ENCODE measurements at regions not wholly inside any gene's neighbourhood (a gene's known extent, or its start where the extent isn't known, plus 50 kb on each side); places are given as distances from the start of the nearest gene placed in this dataset.
"Not testable (repeated sequence)": the region's sequence is repeated elsewhere in the genome, so short reads cannot be mapped to it uniquely, and the experiment has no call there.

DNA sequence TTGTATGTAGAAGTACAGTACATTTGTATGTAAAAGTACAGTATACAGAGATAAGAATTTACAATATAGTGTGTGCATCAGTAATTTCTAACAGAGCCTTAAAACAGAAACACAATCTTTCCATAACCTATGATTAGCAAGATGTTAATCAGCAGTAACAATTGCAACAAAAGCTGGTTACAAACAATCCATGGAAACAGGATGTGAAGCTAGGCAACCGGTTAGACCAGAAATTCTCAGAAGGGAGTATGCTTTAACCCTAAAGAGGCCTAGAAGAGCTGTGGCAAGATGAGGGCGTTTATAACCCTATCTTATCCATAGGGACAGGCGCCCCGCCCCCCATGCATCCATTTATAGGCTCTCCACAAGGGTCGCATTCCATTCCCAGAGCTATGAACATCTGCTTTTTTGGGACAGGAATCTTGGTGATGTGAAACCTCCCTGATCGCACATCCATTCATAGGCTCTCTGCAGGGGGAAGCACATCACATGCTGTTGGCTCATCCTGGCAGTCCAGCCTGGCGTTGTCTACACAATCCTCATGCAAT lies 180.3 kb downstream of the PDGFRA start:
- DNase-seq, result not testable (repeated sequence)

DNA sequence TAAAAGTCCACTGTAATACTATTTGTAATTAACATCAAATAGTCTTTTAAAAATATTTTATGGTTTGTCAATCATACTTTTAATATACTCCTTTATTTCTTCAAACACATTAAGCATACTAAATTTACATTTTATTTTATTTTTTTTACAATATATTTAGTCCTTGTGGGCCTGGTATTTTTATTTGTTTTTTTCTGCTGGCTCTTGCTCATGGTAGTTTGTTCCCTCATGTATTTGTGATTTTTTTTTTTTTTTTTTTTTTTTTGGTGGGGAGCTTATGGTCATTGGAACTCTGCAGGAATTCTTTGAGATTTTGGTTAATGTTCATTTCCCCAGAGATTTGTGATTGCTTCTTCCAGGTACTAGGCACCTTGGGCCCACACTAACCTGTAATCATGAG lies 185.5 kb downstream of the PDGFRA start:
- no peak for DNase-seq

DNA sequence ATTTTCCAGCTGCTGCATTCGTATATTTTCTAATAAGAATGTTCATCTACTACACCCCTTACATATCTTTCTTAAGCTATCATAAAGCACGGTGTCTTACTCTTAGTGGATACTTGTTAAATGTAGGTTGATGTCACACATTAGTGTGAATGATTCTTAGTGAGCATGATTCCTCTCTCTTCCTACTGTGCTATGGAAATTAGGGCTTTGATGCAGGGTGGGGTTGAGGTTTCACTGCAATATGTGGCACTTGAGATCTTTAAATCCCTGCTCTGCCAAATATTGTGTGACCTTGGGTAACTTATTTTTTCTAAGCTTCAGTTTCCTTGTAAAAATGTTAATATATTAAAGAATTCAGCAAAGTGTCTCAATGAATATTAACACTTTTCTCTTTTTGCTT lies 188.4 kb downstream of the PDGFRA start:
- DNase-seq, result no peak

DNA sequence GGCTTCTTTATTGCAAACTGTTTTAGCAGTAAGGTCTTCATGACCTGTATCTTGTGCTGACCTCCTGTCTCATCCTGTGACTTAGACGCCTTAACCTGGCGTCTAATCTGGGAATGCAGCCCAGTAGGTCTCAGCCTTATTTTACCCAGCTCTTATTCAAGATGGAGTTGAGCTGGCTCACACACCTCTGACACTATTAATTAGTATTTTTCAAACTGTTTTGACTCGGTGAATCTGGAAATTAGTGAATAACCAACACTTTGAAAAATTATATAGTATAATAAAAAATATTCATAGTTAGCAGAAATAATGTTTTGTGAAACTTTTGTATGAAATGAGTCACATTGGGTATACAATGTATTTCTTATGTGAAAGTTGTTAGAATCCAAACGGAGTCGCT lies 189.4 kb downstream of the PDGFRA start:
- no peak for DNase-seq

DNA sequence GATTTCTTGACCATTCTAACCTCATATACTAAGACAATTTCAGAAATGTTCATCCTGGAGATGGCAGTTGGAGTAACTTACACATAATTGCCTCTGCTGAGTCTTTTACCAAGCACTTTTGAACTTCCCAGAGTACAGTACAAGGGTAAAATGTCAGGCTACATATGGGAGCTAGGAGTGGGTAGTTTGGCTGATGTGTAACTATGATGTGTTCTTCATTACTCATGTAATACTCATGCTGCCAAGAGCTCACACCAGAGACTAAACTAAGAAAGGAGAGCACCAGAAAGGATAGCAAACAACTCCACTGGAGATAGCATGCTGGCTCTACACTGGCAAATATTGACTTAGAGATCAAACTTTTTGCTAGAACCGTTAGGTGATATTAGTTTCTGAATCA lies 194.0 kb downstream of the PDGFRA start:
- peak; percentile 56 for DNase-seq

DNA sequence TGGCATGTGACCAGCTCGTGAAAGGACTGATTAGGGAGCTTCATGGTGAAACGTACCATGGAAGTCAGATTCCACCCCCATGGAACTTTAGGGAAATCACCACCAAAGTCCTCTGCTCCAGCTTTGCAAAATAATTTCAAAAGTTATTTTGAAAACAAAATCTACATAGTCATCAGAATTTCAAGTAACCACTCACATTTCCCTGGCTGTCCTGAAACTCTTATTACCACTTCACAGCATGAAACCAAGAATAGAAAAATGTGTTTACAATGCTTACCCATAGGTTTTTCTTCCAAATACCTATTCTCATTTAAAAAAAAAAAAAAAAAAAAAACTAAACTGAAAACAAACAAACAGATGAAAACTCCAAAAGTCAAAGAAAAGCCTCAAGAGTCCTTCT lies 198.7 kb downstream of the PDGFRA start:
- DNase-seq, result no peak

DNA sequence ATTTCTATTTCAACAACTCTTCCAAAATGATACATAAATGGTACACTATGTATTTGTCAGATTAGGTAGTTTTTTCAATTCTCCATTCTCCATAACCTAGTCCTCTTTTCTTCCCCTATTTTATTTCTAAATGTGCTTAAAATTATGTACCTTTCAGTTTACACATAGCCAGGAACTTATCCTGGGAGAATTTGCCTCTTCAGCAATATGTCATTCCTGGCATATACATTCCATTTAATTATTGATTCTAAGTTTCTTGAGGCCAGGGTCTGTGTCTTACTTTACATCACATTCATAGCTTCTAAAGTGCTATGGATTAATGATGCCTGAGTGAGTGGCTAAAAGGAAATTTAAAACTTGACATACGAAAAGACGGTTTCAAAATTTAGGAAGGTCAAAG lies 199.8 kb downstream of the PDGFRA start:
- DNase-seq, result no peak

DNA sequence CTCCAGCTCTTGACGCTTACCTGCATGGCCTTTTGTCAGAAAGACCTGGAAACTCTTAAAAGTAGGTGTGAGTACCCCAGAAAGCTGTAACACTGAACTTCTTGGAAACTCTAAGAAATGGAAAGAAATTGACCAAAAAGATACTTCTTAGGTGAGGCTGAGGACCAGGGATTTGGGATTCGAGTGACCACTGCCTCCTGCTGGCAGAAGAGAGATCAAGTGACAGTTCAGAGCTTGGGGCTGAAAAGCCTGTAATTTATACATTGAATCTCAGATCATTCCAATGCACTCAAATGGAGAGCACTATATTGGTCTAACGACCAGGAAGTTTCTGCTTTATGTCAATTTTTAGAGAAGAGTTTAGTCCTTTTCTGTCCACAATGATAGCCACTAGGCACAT lies 204.6 kb downstream of the PDGFRA start:
- peak; percentile 8 for DNase-seq

DNA sequence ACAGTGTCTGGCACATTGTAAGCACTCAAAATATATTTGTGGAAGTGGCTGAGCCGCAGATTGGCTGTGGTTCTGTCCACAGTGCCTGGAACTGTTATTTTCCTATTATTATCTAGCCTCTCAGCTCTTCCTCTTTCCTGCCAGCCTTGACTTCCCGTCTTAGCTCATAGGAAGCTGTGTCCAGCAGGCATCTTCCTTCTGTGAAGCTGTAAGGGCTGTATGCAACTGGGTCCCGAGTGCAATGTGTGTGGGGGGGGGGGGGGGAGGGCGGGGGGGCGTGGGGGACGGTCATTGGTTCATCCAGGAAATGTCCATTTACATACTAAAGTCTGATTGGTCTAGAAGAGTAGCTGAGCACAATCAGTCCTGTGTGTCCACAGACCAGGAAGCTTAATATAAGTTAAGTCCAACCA lies 210.7 kb downstream of the PDGFRA start:
- DNase-seq, result peak; percentile 62

DNA sequence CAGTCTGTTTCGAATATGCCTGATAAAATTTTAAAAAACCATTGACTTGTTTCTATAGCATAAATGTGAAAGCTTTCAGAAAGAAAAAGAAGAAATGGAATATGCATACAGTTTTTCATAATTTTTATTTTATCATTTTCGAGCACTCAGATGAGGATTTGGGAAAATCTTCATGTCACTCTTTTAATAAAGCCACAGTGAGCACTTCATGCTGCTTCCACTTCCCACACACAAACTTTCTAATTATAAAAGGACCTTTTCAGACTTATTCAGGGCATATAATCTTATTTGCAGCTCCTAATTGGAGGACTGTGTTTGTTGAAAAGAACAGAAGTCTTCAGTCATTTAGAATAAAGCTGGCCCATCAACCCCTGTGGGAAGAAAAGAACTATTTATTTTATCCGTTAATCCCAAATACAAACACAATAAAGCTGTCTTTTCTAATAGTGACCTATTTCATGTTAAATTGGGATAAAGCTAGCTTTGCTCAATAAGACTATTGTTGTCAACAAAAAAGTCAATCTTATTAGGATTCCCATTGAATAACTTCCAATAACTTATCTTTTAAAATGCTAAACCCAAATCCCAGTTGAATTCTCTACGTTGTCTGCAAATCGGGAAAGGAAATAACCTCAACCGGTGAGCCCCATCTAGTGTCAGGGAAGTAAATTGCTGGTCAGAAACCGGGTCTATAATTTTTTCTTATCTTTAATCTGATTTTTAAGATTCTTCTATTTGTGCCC lies 211.5 kb downstream of the PDGFRA start:
- peak; percentile 25 for DNase-seq

DNA sequence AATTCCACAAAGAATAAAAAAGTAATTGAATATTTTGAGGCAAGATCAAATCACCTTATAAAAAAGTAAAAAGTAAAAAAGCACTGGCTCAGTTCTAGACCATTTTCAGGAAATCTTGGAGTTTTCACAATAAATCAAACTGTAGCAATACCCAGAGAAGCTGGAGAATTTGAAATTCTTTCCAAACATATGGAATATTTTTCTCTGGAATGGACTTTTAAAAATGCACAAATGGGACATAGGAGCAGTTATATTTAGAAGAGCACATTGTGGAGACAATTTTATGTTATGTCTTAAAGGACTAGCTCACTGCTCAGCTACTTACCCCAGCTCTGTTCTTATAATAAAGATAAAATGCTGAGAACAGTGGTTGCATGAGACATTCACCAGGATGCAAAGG lies 211.9 kb upstream of the KIT start:
- DNase-seq, result no peak

DNA sequence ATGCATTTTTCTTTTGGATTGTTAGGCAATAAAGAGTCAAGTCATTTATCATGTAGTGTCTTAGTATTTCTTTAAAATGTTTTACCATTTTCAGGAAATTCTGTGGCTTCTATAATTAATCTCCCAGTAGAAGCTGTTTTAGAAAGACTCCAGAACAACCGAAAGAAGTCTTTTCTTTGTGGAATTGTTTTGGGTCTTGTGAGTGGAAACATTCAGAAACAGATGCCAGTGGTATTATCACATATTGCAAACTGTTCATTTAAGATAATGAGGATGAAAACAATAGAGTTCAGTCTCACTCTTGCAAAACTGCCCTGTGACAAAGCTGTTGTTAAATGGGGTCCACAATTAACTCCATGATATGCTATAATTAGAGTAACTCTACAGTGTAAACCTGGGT lies 211.2 kb upstream of the KIT start:
- no peak for DNase-seq

DNA sequence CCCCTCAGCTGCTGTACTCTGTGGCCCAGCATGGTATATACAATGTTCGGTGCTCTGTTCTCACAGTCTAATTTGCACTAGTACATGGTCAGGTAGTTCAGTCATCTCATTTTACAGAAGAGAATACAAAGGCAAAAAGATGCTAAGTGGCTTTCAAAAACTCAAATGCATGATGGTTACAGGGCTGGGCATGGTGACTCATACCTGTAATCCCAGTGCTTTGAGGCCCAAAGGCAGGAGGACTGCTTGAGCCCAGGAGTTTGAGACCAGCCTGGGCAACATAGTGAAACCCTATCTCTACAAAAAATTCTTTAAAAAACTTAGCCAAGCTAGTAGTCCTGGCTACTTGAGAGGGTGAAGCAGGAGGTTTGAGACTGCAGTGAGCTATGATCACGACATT lies 210.5 kb upstream of the KIT start:
- no peak for DNase-seq

DNA sequence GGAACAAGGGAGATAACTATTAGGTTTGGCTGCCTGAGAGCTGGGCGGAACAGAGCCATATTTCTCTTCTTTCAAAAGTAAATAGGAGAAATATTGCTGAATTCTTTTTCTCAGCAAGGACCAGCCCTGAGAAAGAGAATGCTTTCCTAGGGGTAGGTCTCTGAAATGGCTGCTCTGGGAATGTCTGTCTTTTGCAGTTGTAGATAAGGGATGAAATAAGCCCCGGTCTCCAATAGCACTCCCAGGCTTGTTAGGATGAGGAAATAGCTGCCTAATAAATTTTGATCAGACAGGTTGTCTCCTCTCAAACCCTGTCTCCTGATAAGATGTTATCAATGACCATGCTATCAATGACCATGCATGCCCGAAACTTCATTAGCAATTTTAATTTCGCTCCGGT lies 207.8 kb upstream of the KIT start:
- DNase-seq, result no peak

DNA sequence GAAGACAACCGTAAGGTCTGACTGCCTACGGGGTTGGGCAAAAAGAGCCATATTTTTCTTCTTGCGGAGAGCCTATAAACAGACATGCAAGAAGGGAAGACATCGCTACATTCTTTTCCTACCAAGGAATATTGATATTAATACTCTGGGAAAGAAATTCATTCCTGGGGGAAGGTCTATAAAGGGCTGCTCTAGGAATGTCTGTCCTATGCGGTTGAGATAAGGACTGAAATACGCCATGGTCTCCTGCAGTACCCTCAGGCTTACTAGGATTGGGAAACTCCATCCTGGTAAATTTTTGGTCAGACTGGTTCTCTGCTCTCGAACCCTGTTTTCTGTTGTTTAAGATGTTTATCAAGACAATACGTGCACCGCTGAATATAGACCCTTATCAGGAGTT lies 190.8 kb upstream of the KIT start:
- DNase-seq, result not testable (repeated sequence)

DNA sequence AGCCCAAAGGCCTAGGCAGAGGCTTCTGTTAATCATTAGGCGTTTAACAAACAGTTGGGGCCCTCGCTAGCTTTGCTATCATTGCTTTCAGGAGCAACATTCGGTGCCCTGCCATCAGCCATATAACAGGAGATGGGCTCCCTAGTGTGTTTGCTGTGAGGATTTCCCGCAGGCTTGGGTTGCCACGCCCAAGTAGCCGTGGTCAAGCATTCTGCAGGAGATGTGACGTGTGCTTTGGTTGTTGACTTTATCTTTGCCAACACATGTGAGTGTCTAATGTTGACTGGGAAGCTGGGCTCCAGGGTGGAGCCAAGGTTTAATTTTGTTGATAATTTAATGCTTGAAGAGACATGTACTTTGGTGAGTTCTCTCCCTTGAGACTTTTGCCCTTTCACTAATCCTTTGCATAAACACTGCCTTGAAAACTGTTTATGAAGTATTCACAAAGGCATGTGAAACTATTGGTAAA lies 184.6 kb upstream of the KIT start:
- DNase-seq, result no peak

DNA sequence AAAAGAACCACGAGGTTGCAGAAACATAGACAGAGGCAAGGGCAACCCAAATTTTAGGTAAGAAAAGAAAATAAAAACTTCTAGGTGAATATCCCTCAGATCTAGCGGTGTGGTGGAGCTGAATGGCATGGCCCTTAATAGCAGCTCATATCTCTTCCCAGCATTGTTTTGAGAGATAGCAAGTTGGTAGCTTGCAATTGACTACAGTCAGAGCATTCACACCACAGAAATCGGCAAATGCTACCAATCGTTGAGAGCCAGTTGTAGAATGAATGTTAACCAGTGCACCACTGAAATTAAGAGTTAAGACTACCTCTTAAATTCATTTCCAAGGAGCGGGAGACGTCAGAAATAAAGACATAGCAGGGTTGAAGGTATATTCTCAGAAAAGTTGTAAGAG lies 184.0 kb upstream of the KIT start:
- no peak for DNase-seq

DNA sequence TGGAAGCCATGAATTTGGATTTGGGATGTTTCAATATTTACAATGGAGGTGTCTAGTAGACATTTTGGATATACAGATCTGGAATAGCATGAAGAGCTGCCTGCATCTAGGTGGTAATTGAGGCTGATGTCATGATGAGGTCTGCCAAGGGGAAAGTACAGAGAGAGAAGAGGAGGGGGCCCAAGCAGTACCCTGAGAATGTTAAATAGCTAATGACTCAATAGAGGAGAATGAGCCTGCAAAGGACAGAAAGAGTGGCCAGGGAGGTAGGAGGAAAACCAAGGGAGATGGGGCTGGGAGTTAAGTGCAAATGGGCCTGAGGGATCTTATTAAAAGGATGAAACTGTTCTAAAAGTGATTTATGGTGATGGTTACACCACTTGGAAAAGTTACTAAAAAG lies 182.2 kb upstream of the KIT start:
- DNase-seq, result no peak

DNA sequence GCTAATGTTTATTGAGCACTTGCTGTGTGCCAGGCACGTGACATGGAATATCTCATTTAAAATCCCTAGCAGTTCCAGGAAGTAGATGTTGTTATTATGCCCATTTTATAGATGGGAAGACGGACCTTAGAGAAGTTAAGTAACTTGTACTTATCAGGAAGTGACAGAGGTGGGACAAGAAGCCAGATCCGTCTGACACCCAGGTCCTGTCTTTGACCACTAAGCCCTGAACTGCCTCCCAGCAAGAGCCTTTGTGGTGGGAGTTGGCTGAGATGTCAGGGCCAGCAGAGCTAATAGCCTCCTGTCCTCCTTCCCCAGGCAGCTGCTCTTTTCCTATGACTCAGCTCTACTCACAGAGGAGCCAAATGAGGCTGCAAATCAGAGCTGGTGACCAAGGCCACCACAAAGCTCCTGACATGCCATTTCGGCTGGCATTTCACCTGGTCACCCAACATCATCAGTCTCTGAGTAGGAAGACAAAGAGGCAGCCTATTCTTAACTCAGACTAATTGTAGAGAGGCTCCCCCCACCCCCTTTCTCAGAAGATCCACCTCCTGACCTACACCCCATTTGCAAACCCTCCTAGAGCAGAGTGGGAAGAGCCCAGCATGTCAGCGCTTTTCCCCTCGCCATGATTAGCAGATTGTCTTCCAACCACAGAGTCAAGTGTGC lies 175.1 kb upstream of the KIT start:
- DNase-seq, result no peak

DNA sequence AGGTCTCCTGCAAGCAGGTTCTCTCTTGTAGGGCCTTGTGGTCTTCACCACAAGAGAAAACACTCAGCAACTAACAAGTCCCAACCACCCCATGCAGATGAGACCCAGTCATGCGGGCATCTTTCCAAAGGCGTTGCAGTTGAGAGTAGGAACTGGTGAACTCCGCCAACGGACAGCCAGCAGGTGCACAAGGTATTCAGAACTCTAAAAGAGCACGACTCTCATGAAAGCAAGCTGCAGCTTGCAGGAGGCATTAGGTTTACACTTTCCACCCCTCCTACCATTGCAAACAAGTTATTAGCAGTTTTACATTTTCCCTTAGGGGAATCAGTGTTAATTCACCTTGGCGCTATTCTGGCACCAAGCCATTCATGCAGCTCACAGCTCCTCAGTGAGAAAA lies 173.4 kb upstream of the KIT start:
- no peak for DNase-seq

DNA sequence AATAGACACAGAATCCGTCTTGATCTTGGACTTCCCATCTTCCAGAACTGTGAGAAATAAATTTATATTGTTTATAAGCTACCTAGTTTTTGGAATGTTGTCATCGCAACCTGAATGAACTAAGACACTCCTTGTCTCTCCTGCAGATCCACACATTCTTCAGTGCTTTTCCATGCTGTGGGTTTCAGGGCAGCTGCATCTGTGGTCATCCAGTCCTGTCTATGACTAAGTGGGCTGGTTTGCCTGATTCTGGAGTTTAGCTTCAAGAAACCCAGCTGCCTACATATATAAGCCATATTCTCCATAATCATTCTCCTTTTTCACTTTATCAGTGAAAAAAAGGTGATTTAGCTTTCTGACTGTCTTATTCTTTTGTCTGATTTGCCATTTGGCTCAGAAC lies 170.3 kb upstream of the KIT start:
- DNase-seq, result no peak

DNA sequence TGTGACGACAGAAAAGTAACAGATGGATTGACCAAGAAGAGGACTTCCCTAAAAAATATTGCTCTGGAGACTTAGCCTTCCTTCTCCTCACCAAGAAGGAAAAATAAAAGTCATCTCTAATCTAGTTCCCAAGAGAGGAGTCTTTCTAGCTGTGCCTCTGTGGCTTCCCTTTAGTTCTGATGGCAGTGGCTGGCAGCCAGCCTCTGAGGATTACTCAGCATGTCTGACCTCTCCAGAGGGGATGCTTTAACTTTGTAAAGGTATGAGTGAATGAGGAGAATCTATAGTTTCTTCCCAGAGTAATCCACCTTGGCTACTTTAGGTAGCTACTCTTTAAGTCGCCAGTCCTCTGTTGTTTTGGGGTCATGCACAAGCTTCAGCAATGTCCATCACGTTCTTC lies 163.9 kb upstream of the KIT start:
- DNase-seq, result no peak

DNA sequence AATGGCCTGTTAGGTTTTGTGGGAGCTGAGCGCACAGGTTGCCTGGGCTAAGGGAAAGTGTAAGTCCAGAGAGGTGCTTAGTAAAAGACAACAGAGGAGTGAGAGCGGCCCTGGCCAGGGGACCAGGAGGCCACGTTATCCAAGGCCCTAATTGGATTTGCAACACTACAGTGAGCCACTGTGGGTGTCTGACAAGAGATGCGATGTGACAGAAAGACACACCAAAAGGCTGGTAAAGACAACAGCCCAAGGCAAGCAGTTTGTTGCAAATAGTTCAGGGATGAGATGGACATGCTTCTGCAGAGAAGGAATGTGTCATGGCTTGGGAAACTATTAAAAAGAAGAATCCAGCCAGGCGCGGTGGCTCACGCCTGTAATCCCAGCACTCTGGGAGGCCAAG lies 162.7 kb upstream of the KIT start:
- DNase-seq, result no peak

DNA sequence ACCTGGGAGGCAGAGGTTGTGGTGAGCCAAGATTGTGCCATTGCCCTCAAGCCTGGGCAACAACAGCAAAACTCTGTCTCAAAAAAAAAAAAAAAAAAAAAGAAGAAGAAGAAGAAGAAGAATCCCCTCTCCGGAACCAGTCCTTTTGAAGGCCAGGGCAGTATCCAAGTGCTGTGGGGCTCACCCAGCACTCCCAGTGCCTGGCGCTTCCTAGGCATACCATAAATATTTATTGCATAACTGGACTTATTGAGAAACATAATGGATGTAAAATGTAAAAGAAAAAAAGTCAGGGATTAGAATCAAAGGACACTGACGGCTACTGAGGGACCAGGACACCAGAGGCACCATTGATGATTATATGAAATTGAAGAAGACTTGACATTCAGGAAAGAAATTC lies 162.1 kb upstream of the KIT start:
- DNase-seq, result no peak

DNA sequence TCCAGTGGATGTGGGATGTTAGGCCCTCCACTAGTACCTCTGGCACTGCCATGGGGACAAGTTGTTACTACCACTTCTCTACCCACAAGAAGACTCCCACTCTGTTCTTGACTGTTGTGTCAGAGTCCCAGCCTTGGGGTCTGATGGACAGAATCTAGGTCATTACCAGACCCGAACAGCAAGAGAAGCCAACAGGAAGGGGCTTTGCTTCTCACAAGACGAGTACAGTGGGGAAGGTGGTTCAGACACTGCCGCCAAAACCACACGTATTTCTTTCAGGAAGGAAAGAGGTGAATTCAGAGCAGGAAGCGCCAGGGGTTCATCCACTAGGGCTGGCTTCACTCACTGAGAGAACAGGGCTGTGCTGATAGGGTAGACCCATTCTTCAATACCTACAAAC lies 161.3 kb upstream of the KIT start:
- no peak for DNase-seq
